Esophagus squamous epithelium (tissue), 4 donors: ENCODE measurements at regions not wholly inside any gene's neighbourhood (a gene's known extent, or its start where the extent isn't known, plus 50 kb on each side); places are given as distances from the start of the nearest gene placed in this dataset.

ENCODE experiments used
- CTCF ChIP-seq, 6 experiments: fragments of 450-650 bp in 4 of 6; fragments of 200-600 bp in 2 of 6; sonication (generic) in 2 of 6; IDR thresholded peaks; one replicate each; pipeline ENCODE4 v1.5.1; 2016 to 2019; ENCODE audit warnings: antibody characterized with exemption in 6 of 6, mild to moderate bottlenecking in 4 of 6, moderate library complexity in 4 of 6
- POLR2A ChIP-seq, 4 donors: fragments of 450-650 bp; IDR thresholded peaks; one replicate each; pipeline ENCODE4 v1.6.1; 2017; ENCODE audit warnings: antibody characterized with exemption in 4 of 4, mild to moderate bottlenecking in 4 of 4, moderate library complexity in 3 of 4

DNA sequence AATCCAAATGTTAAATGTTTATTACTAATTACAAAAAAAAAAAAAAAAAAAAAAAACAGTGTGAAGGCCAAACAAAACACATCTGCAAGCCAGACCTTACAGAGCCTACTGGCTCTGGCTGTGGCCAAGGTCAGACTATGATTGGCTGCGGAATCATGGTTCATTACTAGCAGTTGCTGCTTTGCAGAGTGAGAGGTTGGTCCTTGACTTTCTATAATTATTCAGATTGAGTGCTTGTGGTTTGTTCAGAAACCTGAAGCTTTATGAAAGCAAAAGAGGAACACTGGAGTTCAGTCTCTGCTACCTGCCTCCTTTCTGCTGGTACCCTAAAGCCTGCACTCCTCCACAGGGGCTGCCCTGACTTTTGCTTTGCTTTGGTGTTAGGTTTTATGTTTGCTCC lies 550.9 kb downstream of the BCL11B start:
- no peak for TF ChIP-seq POLR2A (IDR thresholded peaks at IDR 0.05)
- no peak for TF ChIP-seq CTCF (IDR thresholded peaks at IDR 0.05)
